HCT116 (cell line): ENCODE measurements at regions not wholly inside any gene's neighbourhood (a gene's known extent, or its start where the extent isn't known, plus 50 kb on each side); places are given as distances from the start of the nearest gene placed in this dataset.

ENCODE experiments used
- ATAC-seq: fragments of 200-7000 bp; cut with Tn5 transposase; 2 replicates; pipeline ENCODE4 v1.9.1; 2020; ENCODE audit warnings: mild to moderate bottlenecking, moderate library complexity
- BruUV-seq: library from RNA; stranded (reverse); fragments of 400-500 nt; replicated peaks from 2 replicates; lab custom pipeline; 2021; lab: Mats Ljungman, UMichigan
- CTCF ChIA-PET: fragments of 300-600 bp; sonication (Branson Sonifier 250); formaldehyde crosslinking; loops from one replicate; lab custom pipeline; 2021; ENCODE audit warnings: antibody characterized with exemption; lab: Charles Lee
- POLR2A ChIA-PET: fragments of 300-600, 350-600 bp; sonication (Branson Sonifier 250); formaldehyde crosslinking; loops from one replicate; lab custom pipeline; 2021; ENCODE audit warnings: antibody characterized with exemption; lab: Charles Lee
- RAD21 ChIA-PET, 2 experiments: fragments of 300-600 bp; sonication (Branson Sonifier 250); formaldehyde crosslinking; loops; one replicate each; lab custom pipeline; 2023; ENCODE audit warnings: low total read pairs in 2 of 2; ENCODE audit not compliant: uncharacterized antibody in 2 of 2, unreplicated experiment in 2 of 2, low non-redundant PET in 1 of 2; lab: Charles Lee
- DNase-seq: peaks from one replicate; pipeline ENCODE4 v3.0.0-alpha.2; 2010; ENCODE audit warnings: low read depth, low spot score
- H2AFZ ChIP-seq: fragments of 200-600 bp; shearing (Covaris generic), sonication (generic); 2 replicates; pipeline ENCODE4 v1.6.1; 2017; ENCODE audit warnings: low read depth, mixed run types, mixed read lengths, antibody characterized with exemption, low read length; ENCODE audit not compliant: poor library complexity, severe bottlenecking
- H3K27ac ChIP-seq: 2 replicates; pipeline ENCODE4 v1.5.1; 2012; ENCODE audit warnings: low read depth, low read length
- H3K27me3 ChIP-seq: fragments of 200-600 bp; sonication (generic); 2 replicates; pipeline ENCODE4 v1.6.1; 2016; ENCODE audit warnings: mixed run types, low read length, mixed read lengths; ENCODE audit not compliant: insufficient read depth
- H3K36me3 ChIP-seq, 2 experiments: fragments of 200-500 bp in 1 of 2; fragments of 200-600 bp in 1 of 2; sonication (Bioruptor generic) in 1 of 2; sonication (generic) in 1 of 2; 2 replicates each; pipeline versions ENCODE4 v1.5.1 to v1.6.1; 2014 to 2016; ENCODE audit warnings: low read length in 2 of 2, inconsistent platforms in 1 of 2, mixed read lengths in 1 of 2, mixed run types in 1 of 2; ENCODE audit not compliant: insufficient read depth in 2 of 2, control insufficient read depth in 1 of 2
- H3K4me1 ChIP-seq, 2 experiments: fragments of 200-600 bp in 1 of 2; sonication (generic) in 1 of 2; 2 replicates each; pipeline versions ENCODE4 v1.5.1 to v1.6.1; 2012 to 2017; ENCODE audit warnings: low read length in 2 of 2, inconsistent platforms in 1 of 2, mild to moderate bottlenecking in 1 of 2, mixed read lengths in 1 of 2, mixed run types in 1 of 2, moderate library complexity in 1 of 2; ENCODE audit not compliant: insufficient read depth in 2 of 2, control insufficient read depth in 1 of 2
- H3K4me2 ChIP-seq: fragments of 200-600 bp; sonication (generic); 2 replicates; pipeline ENCODE4 v1.6.1; 2017; ENCODE audit warnings: mixed run types, low read length, mixed read lengths
- H3K4me3 ChIP-seq, 2 experiments: fragments of 200-600 bp in 1 of 2; sonication (generic) in 1 of 2; replicated peaks in 1 of 2; 2 replicates each; pipeline ENCODE4 v1.5.1; 2011 to 2016; ENCODE audit warnings: low read length in 2 of 2, control low read depth in 1 of 2, low read depth in 1 of 2, mild to moderate bottlenecking in 1 of 2, mixed read lengths in 1 of 2, mixed run types in 1 of 2
- H3K79me2 ChIP-seq: fragments of 200-600 bp; sonication (generic); 2 replicates; pipeline ENCODE4 v1.6.1; 2017; ENCODE audit warnings: mild to moderate bottlenecking, mixed run types, low read length, moderate library complexity, mixed read lengths; ENCODE audit not compliant: insufficient read depth
- H3K9ac ChIP-seq: fragments of 200-600 bp; sonication (generic); 2 replicates; pipeline ENCODE4 v1.6.1; 2016; ENCODE audit warnings: low read length, mixed read lengths
- H3K9me2 ChIP-seq: fragments of 200-600 bp; sonication (generic), shearing (Covaris generic); 2 replicates; pipeline ENCODE4 v1.6.1; 2017; ENCODE audit warnings: mixed run types, mild to moderate bottlenecking, moderate library complexity; ENCODE audit not compliant: insufficient read depth
- H3K9me3 ChIP-seq, 2 experiments: fragments of 200-500 bp in 1 of 2; fragments of 200-600 bp in 1 of 2; sonication (Bioruptor generic) in 1 of 2; sonication (generic) in 1 of 2; 2 replicates each; pipeline ENCODE4 v1.6.1; 2014 to 2017; ENCODE audit warnings: low read length in 2 of 2, mixed read lengths in 2 of 2, inconsistent platforms in 1 of 2, low read depth in 1 of 2, mild to moderate bottlenecking in 1 of 2, mixed run types in 1 of 2, moderate library complexity in 1 of 2; ENCODE audit not compliant: control insufficient read depth in 1 of 2, insufficient read depth in 1 of 2
- H4K20me1 ChIP-seq: fragments of 200-600 bp; sonication (generic), shearing (Covaris generic); 2 replicates; pipeline ENCODE4 v1.6.1; 2017; ENCODE audit warnings: mixed run types, mild to moderate bottlenecking, moderate library complexity; ENCODE audit not compliant: insufficient read depth
- CBX3 ChIP-seq: IDR thresholded peaks from 2 replicates; pipeline ENCODE4 v1.6.1; 2012; ENCODE audit warnings: low read depth
- CTCF ChIP-seq, 3 experiments: fragments of 200-600 bp in 1 of 3; sonication (generic) in 1 of 3; IDR thresholded peaks in 2 of 3; conservative IDR thresholded peaks in 1 of 3; 2 replicates each; pipeline ENCODE4 v1.5.1; 2012 to 2017; ENCODE audit warnings: low read depth in 2 of 3, low read length in 2 of 3, antibody characterized with exemption in 1 of 3, borderline replicate concordance in 1 of 3, control low read depth in 1 of 3, mild to moderate bottlenecking in 1 of 3, mixed read lengths in 1 of 3, mixed run types in 1 of 3, moderate library complexity in 1 of 3; ENCODE audit not compliant: insufficient read depth in 1 of 3
- ELF1 ChIP-seq: IDR thresholded peaks from 2 replicates; pipeline ENCODE4 v1.6.1; 2012; ENCODE audit warnings: low read depth, borderline replicate concordance
- EZH2phosphoT487 ChIP-seq: fragments of 200-600 bp; IDR thresholded peaks from 2 replicates; pipeline ENCODE4 v1.6.1; 2018; ENCODE audit warnings: antibody characterized with exemption, borderline replicate concordance
- FOSL1 ChIP-seq: IDR thresholded peaks from 2 replicates; pipeline ENCODE4 v1.6.1; 2012; ENCODE audit warnings: low read depth
- JUND ChIP-seq: IDR thresholded peaks from 2 replicates; pipeline ENCODE4 v1.6.1; 2012
- POLR2A ChIP-seq: IDR thresholded peaks from 2 replicates; pipeline ENCODE4 v1.7.0; 2011; ENCODE audit warnings: borderline replicate concordance; ENCODE audit not compliant: insufficient read depth, insufficient read length; ENCODE audit errors: extremely low read depth
- POLR2AphosphoS5 ChIP-seq: IDR thresholded peaks from 2 replicates; pipeline ENCODE4 v1.6.1; 2011; ENCODE audit warnings: mild to moderate bottlenecking, low read depth, low read length, moderate library complexity
- RAD21 ChIP-seq: IDR thresholded peaks from 2 replicates; pipeline ENCODE4 v1.6.1; 2012; ENCODE audit warnings: low read depth, mild to moderate bottlenecking
- SIN3A ChIP-seq: IDR thresholded peaks from 2 replicates; pipeline ENCODE4 v1.6.1; 2012; ENCODE audit warnings: low read depth
- TCF7L2 ChIP-seq: IDR thresholded peaks from 2 replicates; pipeline ENCODE4 v1.7.0; 2011; ENCODE audit warnings: borderline replicate concordance, inconsistent platforms; ENCODE audit not compliant: insufficient read depth, insufficient read length; ENCODE audit errors: extremely low read depth
- YY1 ChIP-seq: IDR thresholded peaks from 2 replicates; pipeline ENCODE4 v1.6.1; 2011; ENCODE audit warnings: low read length, low read depth, moderate library complexity, mild to moderate bottlenecking; ENCODE audit not compliant: insufficient replicate concordance; ENCODE audit errors: extremely low read depth
- ZNF274 ChIP-seq: fragments of 200-500 bp; sonication (Bioruptor generic); IDR thresholded peaks from 2 replicates; pipeline ENCODE4 v1.6.1; 2014; ENCODE audit warnings: mild to moderate bottlenecking, low read depth, low read length, inconsistent platforms
- intact Hi-C: fragments of 100-400 bp; cut with micrococcal nuclease; formaldehyde crosslinking; loops from 2 replicates; pipeline ENCODE4 v1.10.0; 2022
- TF ChIP-seq, protein P1 (sequence below): IDR thresholded peaks from 2 replicates; pipeline ENCODE4 v1.6.1; 2012; ENCODE audit warnings: low read depth
- TF ChIP-seq, protein P2 (sequence below): IDR thresholded peaks from 2 replicates; pipeline ENCODE4 v1.6.1; 2011; ENCODE audit warnings: mild to moderate bottlenecking, low read length, moderate library complexity; ENCODE audit not compliant: insufficient replicate concordance; ENCODE audit errors: extremely low read depth

- no peak for TF ChIP-seq TCF7L2
Measured at GRCh38 chr5:174794931-174795672, 70.7 kb downstream of the MSX2 start (continued).

DNA sequence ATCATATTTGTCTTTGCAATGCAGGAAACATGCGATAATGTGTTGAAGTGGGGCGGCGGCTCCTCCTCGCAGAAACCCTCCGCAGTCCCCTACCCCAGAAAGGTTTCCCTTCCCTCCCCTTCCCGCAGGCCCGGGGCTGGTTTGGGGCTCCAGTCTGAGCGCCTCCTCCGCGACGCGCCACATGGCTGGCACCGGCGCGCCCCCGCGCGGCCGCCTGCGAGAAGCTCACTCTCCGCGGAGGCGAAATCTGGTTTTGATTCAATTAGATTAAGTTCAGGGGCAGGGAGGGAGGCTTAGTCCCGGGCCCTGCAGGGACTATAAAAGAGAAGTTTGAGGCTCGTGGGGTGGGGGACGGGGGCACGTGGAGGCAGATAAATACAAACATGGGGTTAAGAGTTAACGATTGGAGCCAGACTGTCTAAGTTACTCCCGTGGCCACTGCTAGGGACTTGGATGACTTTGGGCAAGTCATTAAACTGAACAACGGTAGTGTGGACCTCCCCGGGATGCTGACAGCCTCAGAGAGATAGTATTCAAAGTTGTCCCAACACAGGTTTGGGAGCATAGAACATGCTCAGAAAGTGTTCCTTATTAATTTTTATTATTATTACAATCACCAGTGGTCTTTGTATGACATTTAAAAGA is 69.4 kb downstream of the MSX2 start:
- H3K27me3 ChIP-seq = 0 out of 2 replicates have a peak, but pooled peaks cover 7% of the 10 kb centered on the region
- ChIA-PET RAD21 (interaction anchor here (0.9 to 1.4 kb wide), 3 partner anchors 205 to 374 kb away, joined by 3 to 6 read pairs (median 5); no protein-coding TSS in a partner anchor), POLR2A (interaction anchor here (0.7 kb wide), 1 partner anchor 47 kb away, joined by 5 read pairs; no protein-coding TSS in a partner anchor), CTCF (interaction anchor here (0.6 to 2.2 kb wide), 14 partner anchors 10 to 748 kb away, joined by 3 to 27 read pairs (median 4); partner anchors contain the start of gene NSG2)
- no peaks in the 10 kb centered on the region for H3K79me2 ChIP-seq
- H3K9me2 ChIP-seq = no peaks in the 10 kb centered on the region
- H2AFZ ChIP-seq = peak overlapping the region; percentile 86
- no peak overlapping the region for H3K9ac ChIP-seq
- intact Hi-C loops = loop anchor here (1.0 to 2.0 kb wide), 3 partner anchors 213 to 467 kb away; no protein-coding TSS in a partner anchor
- H4K20me1 ChIP-seq = no peaks in the 10 kb centered on the region
- H3K4me3 ChIP-seq = no peak overlapping the region
- no peaks in the 10 kb centered on the region for H3K36me3 ChIP-seq
- DNase-seq = peak; percentile 29
- peaks cover 0 to 8% of the 10 kb centered on the region in 2 experiments; a peak in 1 of 4 replicates for H3K4me1 ChIP-seq
- H3K9me3 ChIP-seq = no peaks in the 10 kb centered on the region
- peak overlapping the region; percentile 59 for H3K4me2 ChIP-seq
- peak; percentile 96 for ATAC-seq
- no peak overlapping the region for H3K27ac ChIP-seq
- no TSS peak for BruUV-seq
- peak; percentile 85 to 94 (median 93) for TF ChIP-seq CTCF (IDR thresholded peaks at IDR 0.05 in 2 of 3, conservative IDR thresholded peaks at IDR 0.05 in 1 of 3; ENCODE audit: borderline replicate concordance in 1 of 3, insufficient read depth in 1 of 3, low read depth in 2 of 3, low read length in 2 of 3)
- no peak for TF ChIP-seq YY1
- no peak for TF ChIP-seq JUND
- TF ChIP-seq SIN3A = no peak
- TF ChIP-seq, protein P1, sequence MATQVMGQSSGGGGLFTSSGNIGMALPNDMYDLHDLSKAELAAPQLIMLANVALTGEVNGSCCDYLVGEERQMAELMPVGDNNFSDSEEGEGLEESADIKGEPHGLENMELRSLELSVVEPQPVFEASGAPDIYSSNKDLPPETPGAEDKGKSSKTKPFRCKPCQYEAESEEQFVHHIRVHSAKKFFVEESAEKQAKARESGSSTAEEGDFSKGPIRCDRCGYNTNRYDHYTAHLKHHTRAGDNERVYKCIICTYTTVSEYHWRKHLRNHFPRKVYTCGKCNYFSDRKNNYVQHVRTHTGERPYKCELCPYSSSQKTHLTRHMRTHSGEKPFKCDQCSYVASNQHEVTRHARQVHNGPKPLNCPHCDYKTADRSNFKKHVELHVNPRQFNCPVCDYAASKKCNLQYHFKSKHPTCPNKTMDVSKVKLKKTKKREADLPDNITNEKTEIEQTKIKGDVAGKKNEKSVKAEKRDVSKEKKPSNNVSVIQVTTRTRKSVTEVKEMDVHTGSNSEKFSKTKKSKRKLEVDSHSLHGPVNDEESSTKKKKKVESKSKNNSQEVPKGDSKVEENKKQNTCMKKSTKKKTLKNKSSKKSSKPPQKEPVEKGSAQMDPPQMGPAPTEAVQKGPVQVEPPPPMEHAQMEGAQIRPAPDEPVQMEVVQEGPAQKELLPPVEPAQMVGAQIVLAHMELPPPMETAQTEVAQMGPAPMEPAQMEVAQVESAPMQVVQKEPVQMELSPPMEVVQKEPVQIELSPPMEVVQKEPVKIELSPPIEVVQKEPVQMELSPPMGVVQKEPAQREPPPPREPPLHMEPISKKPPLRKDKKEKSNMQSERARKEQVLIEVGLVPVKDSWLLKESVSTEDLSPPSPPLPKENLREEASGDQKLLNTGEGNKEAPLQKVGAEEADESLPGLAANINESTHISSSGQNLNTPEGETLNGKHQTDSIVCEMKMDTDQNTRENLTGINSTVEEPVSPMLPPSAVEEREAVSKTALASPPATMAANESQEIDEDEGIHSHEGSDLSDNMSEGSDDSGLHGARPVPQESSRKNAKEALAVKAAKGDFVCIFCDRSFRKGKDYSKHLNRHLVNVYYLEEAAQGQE = no peak
- no peak for TF ChIP-seq POLR2AphosphoS5
- TF ChIP-seq, protein P2, sequence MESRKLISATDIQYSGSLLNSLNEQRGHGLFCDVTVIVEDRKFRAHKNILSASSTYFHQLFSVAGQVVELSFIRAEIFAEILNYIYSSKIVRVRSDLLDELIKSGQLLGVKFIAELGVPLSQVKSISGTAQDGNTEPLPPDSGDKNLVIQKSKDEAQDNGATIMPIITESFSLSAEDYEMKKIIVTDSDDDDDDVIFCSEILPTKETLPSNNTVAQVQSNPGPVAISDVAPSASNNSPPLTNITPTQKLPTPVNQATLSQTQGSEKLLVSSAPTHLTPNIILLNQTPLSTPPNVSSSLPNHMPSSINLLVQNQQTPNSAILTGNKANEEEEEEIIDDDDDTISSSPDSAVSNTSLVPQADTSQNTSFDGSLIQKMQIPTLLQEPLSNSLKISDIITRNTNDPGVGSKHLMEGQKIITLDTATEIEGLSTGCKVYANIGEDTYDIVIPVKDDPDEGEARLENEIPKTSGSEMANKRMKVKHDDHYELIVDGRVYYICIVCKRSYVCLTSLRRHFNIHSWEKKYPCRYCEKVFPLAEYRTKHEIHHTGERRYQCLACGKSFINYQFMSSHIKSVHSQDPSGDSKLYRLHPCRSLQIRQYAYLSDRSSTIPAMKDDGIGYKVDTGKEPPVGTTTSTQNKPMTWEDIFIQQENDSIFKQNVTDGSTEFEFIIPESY = no peak
- TF ChIP-seq FOSL1 = no peak
- TF ChIP-seq EZH2phosphoT487 = no peak
- no peak for TF ChIP-seq POLR2A
- TF ChIP-seq RAD21 = peak; percentile 89
- TF ChIP-seq ELF1 = no peak
- TF ChIP-seq CBX3 = no peak
- no peak for TF ChIP-seq ZNF274
